ENCODE measurements at regions not wholly inside any gene's neighbourhood (a gene's known extent, or its start where the extent isn't known, plus 50 kb on each side); places are given as distances from the start of the nearest gene placed in this dataset.

- TF ChIP-seq DLX4 (CRISPR knock-in tag; IDR thresholded peaks at IDR 0.05) (no peak), FOXK2 (conservative IDR thresholded peaks at IDR 0.05 in 1 of 2, IDR thresholded peaks at IDR 0.05 in 1 of 2; ENCODE audit: low read depth in 2 of 2) (no peak), MAFF (IDR thresholded peaks at IDR 0.05; ENCODE audit: low read length) (no peak), TSHZ1 (CRISPR knock-in tag; IDR thresholded peaks at IDR 0.05) (no peak), HNRNPUL1 (IDR thresholded peaks at IDR 0.05; ENCODE audit: low read length) (no peak), TOE1 (IDR thresholded peaks at IDR 0.05; ENCODE audit: borderline replicate concordance) (no peak), TOE1 (CRISPR knock-in tag; IDR thresholded peaks at IDR 0.05; ENCODE audit: borderline replicate concordance, low read depth) (no peak), SAP30 (IDR thresholded peaks at IDR 0.05; ENCODE audit: borderline replicate concordance, insufficient read depth, low read depth, low read length, poor library complexity, severe bottlenecking) (no peak), SIN3A (IDR thresholded peaks at IDR 0.05; ENCODE audit: borderline replicate concordance in 2 of 2, control insufficient read depth in 1 of 2, low read depth in 2 of 2, low read length in 2 of 2) (no peak), NEUROD1 (IDR thresholded peaks at IDR 0.05; ENCODE audit: borderline replicate concordance, low read depth, low read length, partially characterized antibody) (no peak), ZNF311 (CRISPR knock-in tag; IDR thresholded peaks at IDR 0.05) (no peak), RBFOX2 (IDR thresholded peaks at IDR 0.05; ENCODE audit: low read depth, low read length) (no peak), POLR2A (conservative IDR thresholded peaks at IDR 0.05) (no peak)
Measured at GRCh38 chr17:63039899-63040602, 74.0 kb downstream of the TANC2 start.
